Upper lobe of left lung (tissue), 4 donors: ENCODE measurements at regions not wholly inside any gene's neighbourhood (a gene's known extent, or its start where the extent isn't known, plus 50 kb on each side); places are given as distances from the start of the nearest gene placed in this dataset.

Experiments
- CTCF ChIP-seq, 6 experiments: fragments of 450-650 bp in 4 of 6; fragments of 200-600 bp in 2 of 6; sonication (generic) in 2 of 6; IDR thresholded peaks; one replicate each; pipeline ENCODE4 v1.5.1; 2016 to 2019; ENCODE audit warnings: antibody characterized with exemption in 6 of 6
- POLR2AphosphoS5 ChIP-seq, 2 donors: sonication (generic); formaldehyde crosslinking; IDR thresholded peaks; one replicate each; pipeline ENCODE4 v1.5.1; 2017; ENCODE audit warnings: antibody characterized with exemption in 2 of 2

GRCh38 chr1:67969446-67969845 lies 81.0 kb downstream of the DIRAS3 start:
- TF ChIP-seq CTCF (IDR thresholded peaks at IDR 0.05) (no peak), POLR2AphosphoS5 (IDR thresholded peaks at IDR 0.05) (no peak)
